Mesenteric fat pad (tissue), 1 donor: ENCODE measurements at regions not wholly inside any gene's neighbourhood (a gene's known extent, or its start where the extent isn't known, plus 50 kb on each side); places are given as distances from the start of the nearest gene placed in this dataset.
"Not testable (repeated sequence)": the region's sequence is repeated elsewhere in the genome, so short reads cannot be mapped to it uniquely, and the experiment has no call there.

Experiments used
- DNase-seq: peaks from one replicate; pipeline ENCODE4 v3.0.0-alpha.2; 2020; ENCODE audit warnings: low spot score
- donor health status: DM: yes; HTN: yes; CAD: no.

GRCh38 chr13:56628886-56629285 lies 511.8 kb upstream of the PRR20A start:
- not testable (repeated sequence) for DNase-seq

- DNase-seq = not testable (repeated sequence)
Measured at GRCh38 chr13:56631060-56631459, 509.7 kb upstream of the PRR20A start.

DNA sequence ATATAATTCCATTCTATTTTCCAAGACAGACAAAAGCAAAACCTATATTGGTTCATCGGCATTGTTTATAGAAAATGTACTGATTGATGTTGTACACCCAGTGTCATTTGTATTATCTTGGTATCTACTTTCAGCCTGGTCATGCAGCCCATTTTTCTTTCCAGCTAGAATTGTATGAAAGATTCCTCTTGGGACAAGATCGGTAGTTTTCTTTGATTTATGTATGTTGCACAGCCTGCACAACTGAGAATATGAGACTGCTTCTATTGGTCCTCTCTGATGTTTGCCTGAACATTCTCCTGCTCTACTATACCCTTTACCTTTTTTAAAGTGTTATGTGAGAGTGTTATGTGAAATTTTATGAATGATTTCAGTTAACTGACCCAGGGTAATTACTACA lies 487.7 kb upstream of the PRR20A start:
- DNase-seq = no peak

- DNase-seq = no peak
Measured at GRCh38 chr13:56659041-56659471, 481.7 kb upstream of the PRR20A start.

GRCh38 chr13:56670563-56670962 lies 470.2 kb upstream of the PRR20A start:
- no peak for DNase-seq

DNA sequence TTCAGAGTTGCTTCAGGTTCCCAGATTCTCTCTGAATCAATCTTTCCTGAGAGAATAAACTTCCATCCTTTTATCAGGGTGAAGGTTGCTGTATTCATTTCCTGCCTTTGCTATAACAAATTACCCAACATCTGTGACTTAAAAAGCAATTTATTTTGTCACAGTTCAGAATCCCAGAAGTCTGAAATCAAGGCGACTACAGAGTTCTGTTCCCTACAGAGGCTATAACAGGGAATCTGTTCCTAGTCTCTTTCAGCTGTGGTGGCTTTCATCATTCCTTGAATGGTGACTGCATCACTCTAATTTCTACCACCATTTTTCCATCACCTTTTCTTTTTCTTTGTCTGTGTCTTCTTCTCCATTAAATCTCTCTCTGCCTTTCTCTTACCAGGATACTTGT lies 459.3 kb upstream of the PRR20A start:
- no peak for DNase-seq

- DNase-seq = no peak
Measured at GRCh38 chr13:56687131-56687530, 453.6 kb upstream of the PRR20A start.

DNA sequence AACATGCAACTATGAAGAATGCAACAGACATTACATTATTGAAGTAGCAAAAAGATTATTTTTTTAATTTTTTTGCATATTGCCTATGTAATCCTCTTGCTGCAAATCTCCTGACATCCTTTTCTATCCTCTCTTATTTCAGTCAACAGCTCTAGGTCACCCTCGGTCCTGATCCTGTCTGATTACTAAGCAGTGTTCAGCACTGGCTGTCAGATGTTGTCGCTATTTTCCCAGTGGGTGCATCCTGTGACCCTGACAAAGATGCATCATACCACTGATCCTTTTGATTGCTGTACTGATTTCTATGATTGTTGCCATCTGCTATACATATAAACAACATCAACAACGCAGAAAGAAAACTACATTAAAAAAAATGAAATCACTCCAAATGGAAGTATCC lies 443.7 kb upstream of the PRR20A start:
- no peak for DNase-seq

- DNase-seq = no peak
Measured at GRCh38 chr13:56700324-56700723, 440.4 kb upstream of the PRR20A start.

GRCh38 chr13:56706485-56706884 lies 434.2 kb upstream of the PRR20A start:
- DNase-seq = no peak

GRCh38 chr13:56713656-56714055 lies 427.1 kb upstream of the PRR20A start:
- no peak for DNase-seq

- no peak for DNase-seq
Measured at GRCh38 chr13:56718791-56719190, 421.9 kb upstream of the PRR20A start.

DNA sequence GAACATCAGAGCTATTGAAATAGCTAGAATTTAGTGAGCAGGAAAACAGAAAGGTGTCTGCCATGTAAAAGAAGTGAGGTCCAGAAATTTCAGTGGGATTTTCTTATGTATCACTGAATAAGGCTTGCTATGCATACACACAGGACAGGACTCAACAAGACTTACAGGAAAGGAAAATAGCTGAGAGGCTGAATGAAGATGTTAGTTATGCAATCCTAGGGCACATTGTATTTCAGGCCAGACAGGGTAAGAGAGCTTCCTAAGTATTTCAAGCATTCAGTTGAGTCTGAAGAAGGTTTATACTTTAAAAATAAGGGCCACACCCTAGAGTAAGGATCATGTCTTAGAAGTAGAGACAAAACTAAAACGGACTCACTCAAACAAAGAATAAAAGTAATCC lies 419.9 kb upstream of the PRR20A start:
- DNase-seq = no peak

DNA sequence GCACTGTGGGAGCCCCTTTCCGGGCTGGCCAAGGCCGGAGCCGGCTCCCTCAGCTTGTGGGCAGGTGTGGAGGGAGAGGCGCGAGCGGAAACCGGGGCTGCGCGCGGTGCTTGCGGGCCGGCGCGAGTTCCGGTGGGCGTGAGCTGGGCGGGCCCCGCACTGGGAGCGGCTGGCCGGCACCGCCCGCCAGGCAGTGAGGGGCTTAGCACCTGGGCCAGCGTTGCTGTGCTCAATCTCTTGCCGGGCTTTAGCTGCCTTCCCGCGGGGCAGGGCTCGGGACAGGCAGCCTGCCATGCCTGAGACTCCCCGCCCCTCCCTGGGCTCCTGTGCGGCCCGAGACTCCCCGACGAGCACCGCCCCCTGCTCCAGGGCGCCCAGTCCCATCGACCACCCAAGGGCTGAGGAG lies 405.2 kb upstream of the PRR20A start:
- DNase-seq = peak; percentile 82

GRCh38 chr13:56736966-56737365 lies 403.8 kb upstream of the PRR20A start:
- DNase-seq = no peak

GRCh38 chr13:56752636-56753035 lies 388.1 kb upstream of the PRR20A start:
- no peak for DNase-seq

- no peak for DNase-seq
Measured at GRCh38 chr13:56755181-56755935, 385.4 kb upstream of the PRR20A start.

DNA sequence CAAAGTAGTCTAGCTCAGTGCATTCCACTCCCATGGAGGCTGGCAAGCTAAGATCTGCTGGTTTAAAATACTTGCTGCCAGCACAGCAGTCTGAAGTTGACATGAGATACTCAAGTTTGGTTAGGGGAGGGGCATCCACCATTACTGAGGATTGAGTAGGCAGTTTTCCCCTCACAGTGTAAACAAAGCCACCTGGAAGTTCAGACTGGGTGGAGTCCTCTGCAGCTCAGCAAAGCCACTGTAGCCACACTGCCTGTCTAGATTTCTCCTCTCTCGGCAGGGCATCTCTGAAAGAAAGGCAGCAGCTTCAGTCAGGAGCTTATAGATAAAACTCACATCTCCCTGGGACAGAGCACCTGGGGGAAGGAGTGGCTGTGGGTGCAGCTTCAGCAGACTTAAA lies 377.4 kb upstream of the PRR20A start:
- not testable (repeated sequence) for DNase-seq

DNA sequence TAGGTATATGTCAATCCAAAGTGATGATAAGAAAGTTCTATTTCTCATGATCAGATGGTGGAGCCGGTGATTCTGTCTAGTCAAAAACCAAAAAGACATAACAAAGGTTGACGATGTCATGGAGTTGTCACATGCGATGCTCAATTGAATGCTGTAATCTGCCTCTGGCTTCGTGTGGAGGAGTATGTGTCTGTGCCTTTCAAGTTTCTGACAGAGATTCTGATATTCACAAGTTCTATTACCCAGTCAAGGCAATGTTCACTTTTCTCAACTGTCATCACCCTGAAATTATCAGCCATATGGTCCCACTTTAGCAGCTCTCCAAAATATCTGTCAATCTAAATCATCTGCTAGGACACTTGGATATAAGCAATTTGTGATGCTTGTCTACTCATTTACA lies 367.6 kb upstream of the PRR20A start:
- no peak for DNase-seq

GRCh38 chr13:56789527-56789926 lies 351.2 kb upstream of the PRR20A start:
- DNase-seq = no peak

DNA sequence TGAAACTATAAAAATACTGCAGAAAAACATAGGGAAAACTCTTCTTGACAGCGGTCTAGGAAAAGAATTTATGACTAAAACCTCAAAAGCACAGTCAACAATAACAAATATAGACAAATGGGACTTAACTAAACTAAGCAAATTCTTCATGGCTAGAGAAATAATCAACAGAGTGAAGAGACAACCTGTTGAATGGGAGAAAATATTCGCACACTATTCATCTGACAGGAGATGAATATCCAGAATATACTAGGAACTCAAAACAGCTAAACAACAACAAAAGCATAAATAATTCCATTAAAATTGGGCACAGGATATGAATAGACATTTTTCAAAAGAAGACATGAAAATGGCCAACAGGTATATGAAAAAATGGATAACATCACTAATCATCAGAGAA lies 303.6 kb upstream of the PRR20A start:
- no peak for DNase-seq

DNA sequence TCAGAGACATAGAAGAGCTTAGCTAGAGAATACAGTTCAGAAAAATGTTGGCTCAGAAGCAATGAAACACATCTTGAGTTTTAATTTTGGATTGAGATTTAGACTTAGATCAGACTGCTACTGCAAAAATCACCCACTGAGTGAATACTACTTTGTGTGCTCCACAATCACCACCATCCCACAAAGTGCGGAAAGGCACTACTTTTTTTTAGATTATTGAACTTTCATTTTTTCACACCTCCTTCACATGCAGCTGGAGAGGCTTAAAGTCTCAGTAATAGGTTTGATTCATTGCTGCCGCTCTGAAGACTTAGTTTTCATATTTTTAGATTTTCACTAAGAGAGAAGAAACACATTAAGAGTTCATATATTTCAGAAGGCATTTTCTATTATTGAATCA lies 289.9 kb upstream of the PRR20A start:
- no peak for DNase-seq

GRCh38 chr13:56861476-56861875 lies 279.2 kb upstream of the PRR20A start:
- no peak for DNase-seq

DNA sequence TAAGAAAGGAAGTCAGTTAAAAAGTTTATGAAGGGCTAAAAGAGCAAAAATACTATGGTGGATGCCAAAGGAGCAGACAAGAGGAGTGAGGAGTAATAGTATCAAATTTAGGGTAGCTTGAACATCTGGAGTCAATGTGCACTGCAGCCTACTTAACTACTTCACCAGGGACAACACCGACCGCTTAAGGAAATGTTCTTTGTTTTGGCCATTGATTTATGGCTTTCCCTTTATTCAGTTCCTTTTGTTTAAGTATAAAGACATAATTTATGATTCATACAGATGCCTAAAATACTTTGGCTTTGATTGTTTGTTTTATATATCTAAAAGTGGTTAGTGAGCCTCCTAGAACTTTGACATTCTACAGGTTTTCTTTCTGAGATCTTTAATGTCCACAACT lies 276.3 kb upstream of the PRR20A start:
- DNase-seq = no peak
